ENCODE measurements at regions not wholly inside any gene's neighbourhood (a gene's known extent, or its start where the extent isn't known, plus 50 kb on each side); places are given as distances from the start of the nearest gene placed in this dataset.

DNA sequence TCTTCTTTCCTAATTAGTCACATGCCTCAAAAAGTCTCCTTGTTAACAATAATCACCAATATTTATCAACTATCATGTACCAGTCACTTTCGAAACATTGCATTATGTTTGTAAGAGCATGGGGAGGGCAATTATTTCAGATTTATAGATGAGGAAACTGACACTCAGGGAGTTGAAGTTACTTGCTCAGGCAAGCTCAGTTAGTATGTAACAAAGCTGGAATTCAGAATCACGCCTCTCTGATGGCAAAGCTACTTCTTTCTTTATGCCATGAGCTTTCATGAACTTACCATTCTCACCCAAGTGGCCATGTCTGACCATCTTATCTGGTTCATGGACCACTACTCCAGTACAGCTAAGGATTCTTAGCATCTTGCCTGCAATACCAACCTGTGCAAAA, 183.4 kb upstream of the TANK start:
- no peak for DNase-seq

DNA sequence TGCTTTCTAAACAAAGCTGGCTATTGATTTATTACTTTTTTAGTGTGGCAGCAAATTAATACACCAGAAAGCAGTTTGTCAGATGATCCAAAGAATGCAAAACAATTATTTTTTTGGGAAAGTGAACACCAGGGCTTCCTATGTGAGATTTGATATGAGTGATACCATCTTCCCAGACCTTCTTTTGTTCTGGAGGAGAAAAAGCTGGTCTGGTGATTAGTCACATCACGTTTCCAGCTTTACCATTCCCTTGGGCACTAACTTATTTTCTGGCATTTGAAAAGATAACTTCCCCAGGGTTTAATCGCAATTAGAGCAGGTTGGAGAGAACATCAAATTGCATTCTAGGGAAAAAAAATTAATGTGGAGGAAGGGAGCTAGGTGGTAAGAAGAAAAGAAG, 182.9 kb upstream of the TANK start:
- DNase-seq, result no peak

DNA sequence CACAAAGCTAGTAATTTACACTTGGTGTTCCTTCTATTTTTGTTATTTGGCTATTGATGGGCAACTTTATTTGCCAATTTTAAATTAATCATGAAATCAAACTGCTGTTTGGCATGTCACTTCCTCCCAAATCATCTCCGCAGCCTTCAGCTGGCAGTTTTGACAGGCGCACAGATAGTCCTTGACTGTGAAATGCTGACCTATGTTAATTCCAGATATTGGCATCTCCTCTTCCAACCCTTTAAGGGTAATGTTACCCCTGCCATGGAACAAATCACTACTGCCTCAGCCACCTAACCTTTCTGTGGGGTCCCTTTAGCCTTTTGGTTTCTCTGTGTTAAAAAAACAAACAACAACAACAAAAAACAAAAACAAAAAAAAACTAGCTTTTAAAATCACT, 182.4 kb upstream of the TANK start:
- DNase-seq, result no peak

DNA sequence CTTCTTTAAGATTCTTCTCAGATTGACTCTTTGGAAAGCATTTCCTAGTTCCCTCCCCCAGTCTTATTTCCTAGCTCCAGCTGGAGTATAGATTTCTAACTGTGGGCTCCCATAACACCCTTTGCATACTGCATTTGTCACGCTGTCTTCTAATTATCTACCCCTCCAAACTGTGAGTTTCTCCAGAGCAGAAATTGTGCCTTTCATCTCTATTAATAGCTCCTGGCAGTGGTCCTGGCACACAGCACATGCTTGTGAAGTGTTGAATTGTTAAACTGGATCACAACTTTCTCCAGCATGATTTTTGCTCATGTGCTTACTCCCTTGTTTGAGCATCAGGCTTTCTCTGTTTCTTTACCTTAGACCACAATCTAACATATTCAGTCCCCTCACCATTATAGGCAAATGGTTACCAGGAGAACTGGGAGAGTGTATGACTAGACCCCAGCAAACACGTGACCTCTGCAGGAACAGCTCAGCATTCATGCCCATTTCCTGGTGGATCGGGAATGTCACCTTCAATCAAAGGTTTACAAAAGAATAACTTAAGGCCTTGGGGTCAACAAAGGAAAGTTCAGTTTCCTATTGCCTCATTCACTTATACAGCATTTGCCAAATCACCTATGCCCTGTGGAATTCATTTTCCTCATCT, 175.7 kb upstream of the TANK start:
- DNase-seq, result no peak

DNA sequence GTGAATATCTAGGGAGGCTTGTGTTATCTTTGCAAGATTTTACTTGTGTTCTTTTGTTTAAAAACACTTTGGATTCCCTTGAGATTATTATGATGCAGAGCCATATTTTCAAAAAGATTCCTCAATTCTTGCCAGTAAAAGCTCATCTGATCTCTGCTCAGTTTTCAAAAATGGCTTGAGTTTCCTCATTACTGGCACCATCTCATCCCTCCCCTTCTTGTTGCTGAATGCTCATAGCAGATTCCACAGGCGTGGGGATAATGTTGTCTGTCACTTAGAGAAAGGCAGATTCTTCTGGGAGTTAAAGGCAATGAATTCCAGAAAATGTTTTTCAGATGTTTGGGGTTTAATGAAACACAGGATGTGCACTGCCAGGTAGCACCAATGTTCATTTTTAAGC, 170.4 kb upstream of the TANK start:
- no peak for DNase-seq

DNA sequence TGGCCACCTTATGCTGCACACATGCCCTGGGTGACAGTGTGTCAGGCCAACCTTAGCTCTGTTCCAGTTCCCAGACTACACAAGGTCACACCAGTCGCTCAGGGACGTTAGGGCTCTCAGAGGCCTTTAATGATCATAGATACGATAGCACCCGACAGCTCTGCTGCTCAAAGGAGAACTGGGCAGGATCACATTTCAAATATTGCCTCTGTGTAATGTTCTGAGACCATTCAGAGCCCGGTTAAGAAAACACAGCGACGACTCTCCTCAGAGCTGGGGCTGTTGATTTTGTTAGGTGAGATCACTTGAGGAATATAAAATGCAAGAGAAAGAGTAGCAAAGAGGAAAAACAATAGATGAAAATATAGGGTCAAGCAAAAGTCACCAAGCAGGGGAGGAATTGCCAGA, 166.6 kb upstream of the TANK start:
- no peak for DNase-seq

DNA sequence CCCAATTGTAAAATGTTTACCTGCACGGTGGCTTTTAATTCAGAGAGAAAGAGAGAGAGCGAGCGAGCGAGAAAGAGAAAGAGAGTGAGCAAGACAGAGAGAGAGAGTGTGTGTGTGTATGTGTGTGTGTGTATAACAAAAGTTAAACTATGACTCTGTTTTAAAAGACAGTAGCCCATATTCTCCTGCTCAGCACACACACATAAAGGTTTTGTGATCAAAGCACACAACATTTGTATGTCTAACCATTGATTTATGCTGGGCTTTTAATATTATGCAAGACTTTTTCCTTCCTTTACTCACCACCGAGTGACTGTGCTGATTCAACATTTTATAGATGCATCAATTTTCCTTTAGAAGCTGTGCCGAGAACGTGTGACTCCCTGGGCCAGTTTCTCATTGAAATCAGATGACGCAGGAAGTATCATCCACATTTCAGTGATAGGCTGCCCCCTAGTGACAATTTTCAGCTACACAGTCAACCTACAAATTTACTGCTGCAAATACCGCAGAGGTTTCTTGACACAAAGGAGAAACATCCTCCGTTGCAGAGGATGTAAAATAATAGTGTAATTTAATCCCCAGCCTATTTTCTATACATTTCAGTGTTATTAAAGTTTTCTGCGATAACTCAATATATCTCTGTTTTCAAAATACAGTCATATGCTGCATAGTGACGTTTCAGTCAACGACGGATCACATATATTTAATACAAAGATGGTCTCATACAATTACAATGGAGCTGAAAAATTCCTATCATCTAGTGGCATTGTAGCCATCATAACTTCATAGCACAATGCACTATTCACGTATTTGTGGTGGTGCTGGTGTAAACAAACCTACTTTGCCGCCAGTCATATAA, 165.9 kb upstream of the TANK start:
- peak; percentile 51 for DNase-seq

DNA sequence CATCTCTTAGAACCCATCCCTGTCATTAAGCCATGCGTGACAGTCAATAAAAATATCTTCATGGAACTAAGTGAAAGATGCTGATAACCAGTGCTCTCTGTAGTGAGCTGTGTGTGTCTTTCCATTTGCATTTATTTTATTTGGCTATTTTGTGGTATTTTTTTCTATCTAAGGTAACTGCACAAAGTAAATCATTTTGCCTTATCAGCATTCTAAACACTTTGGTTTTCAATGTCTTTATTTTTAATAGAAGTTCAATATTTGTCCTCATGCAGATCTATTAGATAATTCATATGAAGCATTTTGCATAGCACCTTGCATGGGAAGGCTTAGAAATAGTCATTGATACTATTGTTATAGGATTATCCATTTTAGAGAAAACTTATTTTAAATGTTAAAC, 163.6 kb upstream of the TANK start:
- DNase-seq, result no peak

DNA sequence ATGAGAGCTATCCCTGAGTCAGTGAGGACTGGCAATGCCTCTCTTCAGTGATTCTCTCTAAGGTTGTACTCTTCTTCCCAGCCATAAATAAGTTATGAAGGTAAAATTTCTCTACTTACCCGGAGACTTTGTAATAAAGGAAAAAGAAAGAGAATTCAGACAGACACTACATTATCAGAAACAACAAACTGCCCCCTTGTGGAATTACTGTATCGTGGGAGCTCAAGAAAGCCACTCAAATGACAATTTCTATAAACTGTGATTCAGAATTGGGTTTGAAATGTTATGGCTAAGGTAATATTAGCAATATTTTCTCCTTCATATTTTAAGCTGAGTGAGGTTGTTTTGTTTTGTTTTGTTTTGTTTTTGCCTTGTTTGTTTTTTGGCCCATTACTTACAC, 155.8 kb upstream of the TANK start:
- no peak for DNase-seq

DNA sequence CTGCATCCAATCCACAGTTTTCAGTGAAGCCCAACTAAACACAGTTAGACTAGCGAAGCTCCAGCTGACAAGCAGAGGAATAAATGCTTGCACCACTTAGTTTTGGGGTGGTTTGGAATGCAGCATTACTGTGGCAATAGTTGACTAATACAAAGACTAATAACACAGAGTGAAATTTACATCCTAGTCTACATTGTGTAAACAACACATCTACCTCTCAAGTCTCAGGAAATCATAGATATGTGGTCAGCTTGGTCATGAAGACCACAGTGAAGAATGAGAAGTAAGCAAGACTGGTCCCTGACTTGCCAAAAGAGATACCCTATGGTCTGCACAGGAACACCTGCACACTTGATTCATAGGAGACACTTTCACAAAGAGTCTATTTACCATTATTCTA, 155.1 kb upstream of the TANK start:
- DNase-seq, result no peak

DNA sequence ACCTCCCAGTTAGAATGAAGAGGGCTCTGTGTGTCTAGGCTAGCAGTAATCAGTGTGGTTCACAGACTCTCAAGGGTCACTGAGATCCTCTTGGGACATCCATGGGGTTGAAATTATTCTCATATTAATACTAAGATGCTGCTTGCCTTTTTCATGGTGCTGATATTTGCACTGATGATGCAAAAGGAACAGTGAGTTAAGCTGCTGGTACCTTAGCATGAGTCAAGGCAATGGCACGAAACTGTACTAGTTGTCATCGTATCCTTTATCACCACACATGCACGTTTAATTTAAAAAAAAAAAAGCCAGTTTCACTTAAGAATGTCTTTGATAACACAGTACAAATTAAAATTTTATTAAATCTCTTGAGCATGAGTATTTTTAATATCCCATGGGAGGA, 151.9 kb upstream of the TANK start:
- DNase-seq, result no peak

DNA sequence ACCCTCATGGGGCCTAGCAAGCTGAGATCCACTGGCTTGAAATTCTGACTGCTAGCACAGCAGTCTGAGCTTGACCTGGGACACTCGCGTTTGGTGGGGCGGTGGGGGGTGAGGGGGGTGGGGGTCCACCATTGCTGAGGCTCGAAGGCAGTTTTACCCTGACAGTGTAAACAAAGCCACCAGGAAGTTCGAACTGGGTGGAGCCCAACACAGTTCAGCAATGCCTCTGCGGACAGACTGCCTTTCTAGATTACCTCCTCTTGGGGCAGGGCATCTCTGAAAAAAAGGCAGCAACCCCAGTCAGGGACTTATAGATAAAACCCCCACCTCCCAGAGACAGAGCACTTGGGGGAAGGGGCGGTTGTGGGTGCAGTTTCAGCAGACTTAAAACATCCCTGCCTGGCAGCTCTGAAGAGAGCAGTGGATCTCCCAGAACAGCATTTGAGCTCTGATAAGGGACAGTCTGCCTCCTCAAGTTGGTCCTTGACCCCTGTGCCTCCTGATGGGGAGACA, 149.7 kb upstream of the TANK start:
- DNase-seq, result no peak

DNA sequence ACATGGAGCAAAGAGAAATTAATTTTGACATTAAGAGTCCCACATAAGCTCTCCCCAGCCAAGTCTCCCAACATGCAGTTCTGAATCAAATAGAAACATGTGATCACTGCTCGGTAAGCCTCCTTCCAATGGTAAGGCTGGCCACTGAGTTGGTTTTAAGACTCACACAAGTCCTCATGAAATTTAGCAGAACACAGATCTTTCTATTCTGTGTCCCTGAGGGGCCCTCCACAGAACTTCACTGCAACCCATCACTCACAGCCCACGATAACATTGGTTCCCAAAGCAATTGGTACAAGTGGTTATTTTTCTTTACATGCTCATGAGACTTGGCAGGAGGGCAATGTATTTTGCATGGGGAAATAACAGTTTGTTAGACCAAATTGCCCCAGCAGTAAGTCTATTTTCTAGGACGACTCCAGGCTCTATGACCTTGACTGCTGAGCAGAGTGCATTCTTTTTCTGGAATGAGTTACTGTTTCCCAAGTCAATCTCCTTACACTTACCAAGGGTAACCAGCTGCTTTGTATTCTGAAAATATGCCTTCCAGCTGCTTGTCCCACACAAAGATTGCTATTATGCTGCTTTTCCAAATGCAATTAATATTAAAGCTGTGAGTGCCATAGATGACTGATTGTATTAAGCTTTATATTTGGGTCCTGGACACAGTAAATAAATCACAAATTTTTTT, 142.3 kb upstream of the TANK start:
- DNase-seq, result no peak

DNA sequence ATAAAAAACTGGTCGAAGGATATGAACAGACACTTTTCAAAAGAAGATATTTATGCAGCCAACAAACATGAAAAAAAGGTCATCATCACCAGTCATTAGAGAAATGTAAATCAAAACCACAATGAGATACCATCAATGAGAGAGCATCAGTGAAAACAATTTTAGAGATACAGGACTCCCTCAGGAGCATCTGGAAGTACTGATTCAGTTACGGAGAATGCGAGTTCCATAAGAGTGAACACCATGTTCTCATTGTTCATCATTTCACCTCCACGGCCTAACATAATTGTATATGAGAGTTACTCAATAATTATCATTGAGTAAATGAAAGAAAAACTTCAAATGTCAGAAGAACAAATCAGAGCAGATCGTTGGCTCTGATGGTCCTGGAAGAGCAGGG, 140.9 kb upstream of the TANK start:
- DNase-seq, result no peak

DNA sequence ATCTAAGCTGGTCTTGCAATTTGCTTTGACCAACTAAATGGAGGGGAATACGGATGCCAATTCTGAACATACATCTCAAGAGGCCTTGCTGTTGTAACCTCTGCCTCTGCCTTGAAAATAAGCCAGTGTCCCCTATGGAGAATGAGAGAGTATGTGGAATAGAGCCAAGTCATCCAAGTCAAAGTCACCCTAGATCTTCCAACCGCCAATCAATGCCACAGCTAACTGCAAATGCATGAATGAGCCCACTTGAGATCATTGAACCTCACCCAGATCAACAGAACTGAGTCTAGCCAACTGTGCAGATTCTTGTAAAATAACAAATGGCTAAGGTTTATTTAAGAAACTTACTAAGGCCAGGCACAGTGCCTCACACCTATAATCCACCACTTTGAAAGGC, 139.8 kb upstream of the TANK start:
- no peak for DNase-seq

DNA sequence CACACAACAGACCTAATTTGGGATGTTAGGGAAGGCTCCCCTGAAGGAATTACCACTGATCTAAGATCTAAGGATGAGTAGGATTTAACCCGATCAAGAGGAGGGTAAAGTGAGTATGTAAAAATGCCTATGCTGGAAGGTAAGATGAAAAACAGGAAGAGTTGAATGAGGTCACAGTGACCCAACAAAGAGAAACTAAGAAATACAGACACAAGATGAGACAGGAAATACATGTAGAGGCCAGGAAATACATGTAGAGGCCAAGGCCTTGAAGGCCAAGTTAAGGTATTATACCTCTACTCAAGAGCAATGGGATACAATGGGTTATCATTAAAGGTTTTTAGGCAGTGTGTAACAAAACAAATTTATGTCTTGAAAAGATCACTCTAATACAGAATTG, 131.6 kb upstream of the TANK start:
- DNase-seq, result no peak

DNA sequence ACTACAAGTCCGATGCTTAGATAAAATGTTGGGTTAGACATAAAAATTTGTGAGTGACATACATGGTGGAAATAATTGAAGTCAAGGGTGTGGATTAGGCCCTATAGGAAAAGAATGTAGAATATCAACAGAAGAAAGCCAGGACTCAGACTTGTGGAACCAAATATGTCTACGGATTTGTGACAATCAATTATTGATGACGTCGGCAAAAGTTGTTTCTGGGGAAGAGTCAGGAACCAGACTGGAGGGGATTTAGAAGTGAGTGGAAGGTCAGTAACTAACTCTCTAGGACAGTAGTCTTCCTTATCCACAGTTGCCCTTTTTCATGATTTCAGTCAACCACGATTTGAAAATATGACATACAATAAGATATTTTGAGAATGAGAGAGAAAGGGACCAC, 130.9 kb upstream of the TANK start:
- DNase-seq, result no peak

DNA sequence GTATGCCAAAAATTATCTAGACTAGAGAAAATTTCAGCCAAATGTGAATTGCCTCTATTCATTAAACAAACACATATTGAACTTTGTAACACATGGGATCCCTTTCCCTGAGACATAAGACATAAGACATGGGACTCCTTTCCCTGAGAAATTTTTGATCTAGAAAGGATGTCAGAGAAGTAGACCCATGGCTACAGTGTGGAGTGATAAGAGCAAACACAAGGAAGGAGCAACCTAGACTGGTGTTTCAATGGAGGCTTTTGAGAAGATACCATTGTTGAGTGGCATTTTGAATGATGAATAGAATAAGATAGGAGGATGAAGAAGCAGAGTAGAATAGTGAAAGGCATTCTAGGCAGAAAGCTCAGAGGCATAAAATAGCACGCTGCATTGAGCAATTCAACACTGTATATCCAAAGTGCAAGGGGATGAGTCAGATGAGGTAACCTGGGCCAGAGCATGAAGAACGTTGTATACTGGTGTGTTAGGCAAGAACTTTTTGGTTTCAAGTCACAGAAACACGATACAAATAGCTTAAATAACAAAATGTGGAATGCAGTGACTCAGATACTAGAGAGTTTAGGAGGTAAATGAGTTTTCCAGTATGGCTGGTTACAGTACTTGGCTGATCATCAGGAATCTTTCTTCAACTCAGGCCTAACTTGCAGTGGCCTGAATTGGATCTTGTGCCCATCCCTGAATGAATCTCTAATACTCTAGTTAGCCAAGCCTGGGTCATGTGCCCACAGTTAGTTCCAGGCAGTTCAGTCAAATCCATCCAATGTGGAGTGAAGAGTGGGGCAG, 129.8 kb upstream of the TANK start:
- DNase-seq, result no peak

DNA sequence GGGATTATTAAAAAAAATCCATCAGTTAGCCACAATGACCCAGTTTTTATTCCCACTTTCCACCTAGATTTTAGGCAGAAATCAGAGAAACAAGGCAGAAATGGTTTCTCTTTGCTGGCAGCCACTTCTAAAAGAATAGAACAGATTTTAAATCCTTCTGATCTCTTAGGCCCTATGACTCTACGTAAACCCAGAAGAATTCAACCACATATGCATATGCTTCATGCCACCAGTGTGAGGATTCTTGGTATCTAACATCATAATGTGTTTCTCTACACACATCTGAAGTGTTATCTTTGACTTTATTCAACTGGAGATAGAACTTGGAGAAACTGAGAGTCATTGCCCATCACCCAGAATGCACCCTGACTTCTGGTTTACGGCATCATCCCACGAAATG, 128.7 kb upstream of the TANK start:
- DNase-seq, result no peak

DNA sequence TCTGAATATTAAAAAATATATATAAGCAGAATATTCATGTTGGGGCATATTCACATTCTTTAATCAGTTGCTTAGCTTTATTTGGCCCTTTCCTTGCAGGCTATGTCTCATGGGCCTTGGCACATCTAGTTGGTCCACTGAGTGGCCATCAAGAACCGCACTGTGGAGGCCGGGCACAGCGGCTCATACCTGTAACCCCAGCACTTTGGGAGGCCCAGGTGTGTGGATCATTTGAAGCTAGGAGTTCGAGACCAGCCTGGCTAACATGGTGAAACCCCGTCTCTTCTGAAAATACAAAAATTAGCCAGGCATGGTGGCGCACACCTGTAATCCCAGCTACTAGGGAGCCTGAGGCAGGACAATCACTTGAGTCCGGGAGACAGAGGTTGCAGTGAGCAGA, 127.6 kb upstream of the TANK start:
- DNase-seq, result no peak

DNA sequence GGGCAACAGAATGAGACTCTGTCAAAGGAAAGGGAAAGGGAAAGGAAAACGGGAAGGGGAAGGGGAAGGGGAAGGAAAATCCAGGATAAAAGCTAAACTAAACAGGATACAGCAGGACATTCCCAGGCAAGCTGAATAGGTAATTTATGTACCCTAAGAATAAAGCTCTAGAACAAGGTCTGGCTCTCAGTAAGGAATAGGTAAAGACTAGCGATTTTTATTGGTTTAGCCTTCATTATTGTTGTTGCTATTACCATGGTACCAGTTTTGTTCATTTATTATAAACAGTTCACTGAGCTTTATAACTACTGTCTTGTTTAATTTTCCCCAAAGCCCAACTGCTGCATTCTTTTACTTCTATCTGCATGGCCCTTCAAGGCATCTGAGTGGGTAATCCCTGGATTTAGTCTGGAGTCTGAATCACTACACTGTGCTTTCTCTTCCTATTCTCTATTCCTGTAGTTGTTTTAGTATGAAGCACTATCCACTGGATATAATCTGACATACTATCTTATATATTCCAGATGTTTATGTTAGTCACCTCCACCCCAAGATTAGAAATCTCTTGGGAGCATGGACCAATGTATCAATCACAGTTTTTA, 127.1 kb upstream of the TANK start:
- no peak for DNase-seq

DNA sequence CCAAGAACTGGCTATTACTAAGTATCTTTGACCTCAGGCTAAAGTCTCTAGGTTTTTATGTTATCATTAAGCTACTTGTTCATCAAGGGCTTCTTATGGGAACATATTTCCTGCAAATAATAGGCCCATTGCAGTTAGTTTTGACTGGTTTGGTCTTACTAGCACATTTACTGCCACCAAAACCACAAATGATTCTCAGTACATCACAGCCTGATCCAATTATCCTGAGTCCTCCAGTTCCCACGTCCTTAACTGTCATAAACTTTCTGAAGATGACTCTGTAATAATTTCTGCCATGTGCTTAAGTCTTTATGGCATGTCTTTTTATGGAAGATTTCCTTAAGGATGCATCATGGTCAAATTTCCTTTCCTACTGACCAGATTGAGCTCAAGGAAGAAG, 123.3 kb upstream of the TANK start:
- no peak for DNase-seq

DNA sequence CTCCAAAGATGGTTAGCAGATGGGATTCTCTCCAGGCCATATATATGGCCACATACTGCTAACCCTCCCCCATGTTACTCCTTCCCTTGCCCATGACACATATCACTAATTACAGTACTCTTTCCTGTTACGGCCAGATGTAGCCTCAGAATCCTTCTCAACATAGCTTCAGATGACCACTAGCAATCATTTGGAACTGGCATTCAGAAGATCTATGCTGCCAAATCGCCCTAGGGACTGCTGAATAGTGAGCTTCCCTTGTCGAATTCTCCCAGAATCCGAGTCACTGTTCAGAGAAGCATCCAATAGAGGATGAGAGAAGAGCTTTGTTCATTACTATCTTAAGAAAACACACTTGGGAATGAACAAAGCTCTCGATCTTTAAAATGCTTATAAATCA, 121.2 kb upstream of the TANK start:
- DNase-seq, result no peak

Data from NCI-H69 (cell line).